B cell (primary cell): ENCODE measurements at regions not wholly inside any gene's neighbourhood (a gene's known extent, or its start where the extent isn't known, plus 50 kb on each side); places are given as distances from the start of the nearest gene placed in this dataset.

Experiments
- ATAC-seq: fragments of 200-7000 bp; cut with Tn5 transposase; one replicate; pipeline ENCODE4 v1.10.0; 2021; ENCODE audit warnings: low read depth, mild to moderate bottlenecking, moderate number of reproducible peaks, moderate library complexity
- CTCF ChIA-PET: fragments of 350-600 bp; sonication (Branson Sonifier 250); formaldehyde crosslinking; loops from one replicate; lab custom pipeline; 2021; ENCODE audit warnings: antibody characterized with exemption, inconsistent platforms; lab: Charles Lee
- POLR2A ChIA-PET: fragments of 350-600 bp; sonication (Branson Sonifier 250); formaldehyde crosslinking; loops from one replicate; lab custom pipeline; 2021; ENCODE audit warnings: antibody characterized with exemption; lab: Charles Lee
- DNase-seq: peaks from one replicate; pipeline ENCODE4 v3.0.0; 2013
- H2AFZ ChIP-seq: 2 replicates; pipeline ENCODE4 v1.6.1; 2012; ENCODE audit warnings: mild to moderate bottlenecking, low read depth, low read length; ENCODE audit not compliant: insufficient read depth, poor library complexity, severe bottlenecking
- H3K27ac ChIP-seq, 2 donors: 1 replicate in 1 of 2; 2 replicates in 1 of 2; pipeline ENCODE4 v1.5.1; 2012 to 2013; ENCODE audit warnings: low read length in 2 of 2, mild to moderate bottlenecking in 2 of 2, moderate library complexity in 1 of 2
- H3K27me3 ChIP-seq, 4 experiments: fragments of 200-600 bp in 1 of 4; sonication (generic) in 1 of 4; replicated peaks in 1 of 4; 1 replicate in 2 of 4; 2 replicates in 2 of 4; pipeline versions ENCODE4 v1.6.1 to v1.7.0; 2013 to 2016; ENCODE audit warnings: low read length in 3 of 4, mild to moderate bottlenecking in 2 of 4, mixed read lengths in 1 of 4, moderate library complexity in 1 of 4; ENCODE audit not compliant: insufficient read depth in 4 of 4, control insufficient read depth in 3 of 4; ENCODE audit errors: control extremely low read depth in 1 of 4
- H3K36me3 ChIP-seq, 2 experiments: replicated peaks in 1 of 2; 1 replicate in 1 of 2; 2 replicates in 1 of 2; pipeline versions ENCODE4 v1.6.1 to v1.7.1; 2013; ENCODE audit warnings: low read length in 1 of 2; ENCODE audit not compliant: insufficient read depth in 2 of 2, control insufficient read depth in 1 of 2; ENCODE audit errors: control extremely low read depth in 1 of 2, extremely low read depth in 1 of 2
- H3K4me1 ChIP-seq, 2 donors: fragments of 200-600 bp in 1 of 2; sonication (generic) in 1 of 2; 1 replicate in 1 of 2; 2 replicates in 1 of 2; pipeline versions ENCODE4 v1.5.1 to v1.6.1; 2013 to 2017; ENCODE audit warnings: low read length in 2 of 2; ENCODE audit not compliant: control insufficient read depth in 2 of 2, insufficient read depth in 2 of 2
- H3K4me2 ChIP-seq: replicated peaks from 2 replicates; pipeline ENCODE3; 2012; ENCODE audit warnings: mild to moderate bottlenecking, low read depth, low read length; ENCODE audit not compliant: poor library complexity, severe bottlenecking
- H3K4me3 ChIP-seq, 5 experiments: fragments of 200-600 bp in 1 of 5; sonication (generic) in 1 of 5; 1 replicate in 3 of 5; 2 replicates in 2 of 5; pipeline versions ENCODE4 v1.5.1 to v1.7.0; 2011 to 2016; ENCODE audit warnings: low read length in 4 of 5, mild to moderate bottlenecking in 4 of 5, low read depth in 2 of 5, control low read depth in 1 of 5, moderate library complexity in 1 of 5; ENCODE audit not compliant: insufficient read depth in 1 of 5; ENCODE audit errors: control extremely low read depth in 1 of 5, extremely low read depth in 1 of 5
- H3K79me2 ChIP-seq: fragments of 200-600 bp; sonication (generic); one replicate; pipeline ENCODE4 v1.6.0; 2016; ENCODE audit warnings: low read length; ENCODE audit not compliant: control insufficient read depth, insufficient read depth
- H3K9ac ChIP-seq: fragments of 200-600 bp; sonication (generic); 2 replicates; pipeline ENCODE4 v1.6.1; 2017; ENCODE audit warnings: mild to moderate bottlenecking, low read length, moderate library complexity
- H3K9me3 ChIP-seq, 3 donors: one replicate each; pipeline versions ENCODE4 v1.6.1 to v1.7.1; 2013; ENCODE audit warnings: low read length in 2 of 3; ENCODE audit not compliant: control insufficient read depth in 2 of 3, insufficient read depth in 1 of 3; ENCODE audit errors: control extremely low read depth in 1 of 3
- H4K20me1 ChIP-seq: 2 replicates; pipeline ENCODE4 v1.6.0; 2012; ENCODE audit warnings: mild to moderate bottlenecking, low read length; ENCODE audit not compliant: insufficient read depth, control insufficient read depth, poor library complexity, severe bottlenecking
- H3K27ac Mint-ChIP-seq: one replicate; pipeline ENCODE4 v1.8.0; 2021; ENCODE audit warnings: mixed read lengths
- H3K27me3 Mint-ChIP-seq: one replicate; pipeline ENCODE4 v1.8.0; 2021; ENCODE audit warnings: mixed read lengths
- H3K4me1 Mint-ChIP-seq: one replicate; pipeline ENCODE4 v1.8.0; 2021; ENCODE audit warnings: mixed read lengths
- H3K4me3 Mint-ChIP-seq: one replicate; pipeline ENCODE4 v1.8.0; 2021; ENCODE audit warnings: mixed read lengths
- H3K9me3 Mint-ChIP-seq: one replicate; pipeline ENCODE4 v1.8.0; 2022; ENCODE audit warnings: mixed read lengths; ENCODE audit not compliant: insufficient read depth
- CTCF ChIP-seq: fragments of 200-600 bp; IDR thresholded peaks from one replicate; pipeline ENCODE4 v1.8.0; 2022; ENCODE audit warnings: antibody characterized with exemption, mild to moderate bottlenecking
- EZH2 ChIP-seq: IDR thresholded peaks from 2 replicates; pipeline ENCODE4 v1.6.1; 2012; ENCODE audit warnings: borderline replicate concordance, low read depth, mild to moderate bottlenecking, moderate library complexity, low read length; ENCODE audit not compliant: insufficient read depth, poor library complexity, severe bottlenecking
- WGBS: methylation state at CpG from one replicate; pipeline ENCODE4 v1.1.5; 2013; ENCODE audit warnings: missing lambda C conversion rate; ENCODE audit not compliant: insufficient coverage; 5-methylcytosine and 5-hydroxymethylcytosine counted together
- intact Hi-C: fragments of 100-400 bp; cut with micrococcal nuclease; formaldehyde crosslinking; loops from one replicate; pipeline ENCODE4 v1.10.0; 2022

GRCh38 chr13:31408927-31409326 lies 209.2 kb downstream of the B3GLCT start:
- POLR2A ChIA-PET = no interaction called here
- H3K79me2 ChIP-seq = no peaks in the 10 kb centered on the region
- CTCF ChIA-PET = interaction anchor here (0.8 to 4.8 kb wide), 6 partner anchors 15 to 213 kb away, joined by 3 to 38 read pairs (median 4); no protein-coding TSS in a partner anchor
- no peaks in the 10 kb centered on the region for H3K4me1 ChIP-seq
- no peaks in the 10 kb centered on the region for H3K36me3 ChIP-seq
- H3K27me3 ChIP-seq = no peaks in the 10 kb centered on the region
- H3K4me3 ChIP-seq = no peak overlapping the region
- Mint-ChIP-seq H3K4me3 (no peak overlapping the region), H3K9me3 (no peaks in the 10 kb centered on the region), H3K27me3 (no peaks in the 10 kb centered on the region), H3K4me1 (peaks cover 4% of the 10 kb centered on the region), H3K27ac (no peak overlapping the region)
- H2AFZ ChIP-seq = no peak overlapping the region
- ATAC-seq (no peak), DNase-seq (no peak)
- H3K9me3 ChIP-seq = no peaks in the 10 kb centered on the region
- no peak overlapping the region for H3K27ac ChIP-seq
- intact Hi-C loops = loop anchor here (1.0 kb wide), 1 partner anchor 173 kb away; no protein-coding TSS in a partner anchor
- no peaks in the 10 kb centered on the region for H4K20me1 ChIP-seq
- TF ChIP-seq CTCF (no peak), EZH2 (no peak)
- WGBS = no CpG with 5 or more reads among the region's 1 CpG
- no peak overlapping the region for H3K9ac ChIP-seq
- H3K4me2 ChIP-seq = no peak overlapping the region

- CTCF ChIA-PET = interaction anchor here (0.8 to 4.8 kb wide), 6 partner anchors 14 to 213 kb away, joined by 3 to 38 read pairs (median 4); no protein-coding TSS in a partner anchor
- WGBS = 73% methylated on average over 3 of the region's 6 CpGs
Measured at GRCh38 chr13:31409678-31410356, 210.0 kb downstream of the B3GLCT start.

More at GRCh38 chr13:31409678-31410356, 210.0 kb downstream of the B3GLCT start:
- TF ChIP-seq CTCF (no peak), EZH2 (no peak)
- no peaks in the 10 kb centered on the region for H3K4me1 ChIP-seq
- DNase-seq (peak; percentile 15), ATAC-seq (no peak)
- Mint-ChIP-seq H3K9me3 (no peaks in the 10 kb centered on the region), H3K27ac (no peak overlapping the region), H3K4me1 (peaks cover 4% of the 10 kb centered on the region), H3K4me3 (no peak overlapping the region), H3K27me3 (no peaks in the 10 kb centered on the region)
- no peaks in the 10 kb centered on the region for H3K36me3 ChIP-seq
- intact Hi-C loops = loop anchor here (1.0 kb wide), 1 partner anchor 174 kb away; no protein-coding TSS in a partner anchor
- H2AFZ ChIP-seq = no peak overlapping the region
- no peak overlapping the region for H3K4me3 ChIP-seq
- H4K20me1 ChIP-seq = no peaks in the 10 kb centered on the region
- H3K27ac ChIP-seq = no peak overlapping the region
- no peaks in the 10 kb centered on the region for H3K79me2 ChIP-seq
- no peak overlapping the region for H3K9ac ChIP-seq
- no peaks in the 10 kb centered on the region for H3K27me3 ChIP-seq
- H3K9me3 ChIP-seq = no peaks in the 10 kb centered on the region
- POLR2A ChIA-PET = no interaction called here
- H3K4me2 ChIP-seq = no peak overlapping the region
